GM20000 (cell line): ENCODE measurements at regions not wholly inside any gene's neighbourhood (a gene's known extent, or its start where the extent isn't known, plus 50 kb on each side); places are given as distances from the start of the nearest gene placed in this dataset.

Source experiments
- DNase-seq: peaks from one replicate; pipeline ENCODE4 v3.0.0; 2012; ENCODE audit warnings: low spot score
- CTCF ChIP-seq: IDR thresholded peaks from 2 replicates; pipeline ENCODE4 v1.5.1; 2012; ENCODE audit warnings: mild to moderate bottlenecking, control low read depth; ENCODE audit errors: extremely low read depth, missing control alignments

DNA sequence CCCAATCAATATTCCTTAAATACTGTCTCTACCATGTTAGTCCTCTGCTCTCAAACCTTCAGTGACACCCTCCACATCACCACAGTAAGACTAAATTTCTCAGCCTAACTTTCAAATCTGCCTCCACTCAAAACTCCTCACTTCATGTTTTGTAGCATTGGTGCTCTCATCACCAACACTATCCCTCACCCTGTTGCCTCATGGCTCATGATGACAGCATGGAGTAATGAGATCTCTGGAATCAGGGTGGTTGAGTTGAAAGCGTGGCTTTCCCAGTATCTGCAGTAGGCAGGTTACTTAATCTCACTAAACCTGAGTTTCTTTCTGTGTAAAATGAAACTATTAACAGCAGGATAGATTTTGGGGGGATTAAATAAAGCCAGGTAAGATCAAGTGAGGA is 621.4 kb downstream of the NYAP2 start:
- TF ChIP-seq CTCF: no peak
- DNase-seq: no peak

GRCh38 chr2:226020176-226020575 is 620.7 kb downstream of the NYAP2 start:
- DNase-seq: no peak
- no peak for TF ChIP-seq CTCF

GRCh38 chr2:226018641-226019040 is 619.1 kb downstream of the NYAP2 start:
- DNase-seq: no peak
- no peak for TF ChIP-seq CTCF

DNA sequence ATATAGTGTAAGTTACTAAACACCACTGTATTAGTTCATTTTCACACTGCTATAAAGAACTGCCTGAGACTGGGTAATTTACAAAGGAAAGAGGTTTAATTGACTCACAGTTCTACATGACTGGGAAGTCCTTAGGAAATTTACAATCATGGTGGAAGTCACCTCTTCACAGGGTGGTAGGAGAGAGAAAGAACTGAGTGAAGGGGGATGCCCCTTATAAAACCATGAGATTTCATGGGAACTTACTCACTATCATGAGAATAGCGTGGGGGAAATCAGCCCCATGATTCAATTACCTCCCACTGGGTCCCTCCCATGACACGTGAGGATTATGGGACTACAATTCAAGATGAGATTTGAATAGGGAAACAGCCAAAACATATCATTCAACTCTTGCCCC is 618.0 kb downstream of the NYAP2 start:
- no peak for DNase-seq
- TF ChIP-seq CTCF: no peak

- no peak for TF ChIP-seq CTCF
- DNase-seq: no peak
Observed at GRCh38 chr2:226017107-226017506, 617.6 kb downstream of the NYAP2 start.

- TF ChIP-seq CTCF: no peak
- no peak for DNase-seq
Observed at GRCh38 chr2:226011716-226012450, 612.4 kb downstream of the NYAP2 start.

- no peak for DNase-seq
- no peak for TF ChIP-seq CTCF
Observed at GRCh38 chr2:226002438-226002837, 602.9 kb downstream of the NYAP2 start.
